IMR-90 (cell line): ENCODE measurements at regions not wholly inside any gene's neighbourhood (a gene's known extent, or its start where the extent isn't known, plus 50 kb on each side); places are given as distances from the start of the nearest gene placed in this dataset.
"Not testable (repeated sequence)": the region's sequence is repeated elsewhere in the genome, so short reads cannot be mapped to it uniquely, and the experiment has no call there.

Experiments
- BHLHE40 ChIP-seq: fragments of 150-350 bp; IDR thresholded peaks from 2 replicates; pipeline ENCODE4 v1.6.1; 2016; ENCODE audit warnings: mild to moderate bottlenecking, low read depth, low read length
- MAFK ChIP-seq: IDR thresholded peaks from 2 replicates; pipeline ENCODE4 v1.6.1; 2012; ENCODE audit warnings: low read depth, low read length, improper control_type of control experiment
- POLR2A ChIP-seq: IDR thresholded peaks from 2 replicates; pipeline ENCODE4 v1.6.1; 2012; ENCODE audit warnings: mild to moderate bottlenecking, low read depth, low read length
- RCOR1 ChIP-seq: IDR thresholded peaks from 2 replicates; pipeline ENCODE4 v1.6.1; 2012; ENCODE audit warnings: mild to moderate bottlenecking, low read length, improper control_type of control experiment; ENCODE audit not compliant: insufficient replicate concordance
- RFX5 ChIP-seq: IDR thresholded peaks from 2 replicates; pipeline ENCODE4 v1.8.0; 2012; ENCODE audit warnings: low read depth, mild to moderate bottlenecking, low read length, moderate library complexity
- SMC3 ChIP-seq: fragments of 150-350 bp; IDR thresholded peaks from 2 replicates; pipeline ENCODE4 v1.6.1; 2016; ENCODE audit warnings: low read depth, mild to moderate bottlenecking, antibody characterized with exemption, low read length, moderate library complexity
- TF ChIP-seq, protein P1 (sequence below): fragments of 150-350 bp; IDR thresholded peaks from 2 replicates; pipeline ENCODE4 v1.6.1; 2017; ENCODE audit warnings: mild to moderate bottlenecking, antibody characterized with exemption, low read length, low read depth
- TF ChIP-seq, protein P2 (sequence below): conservative IDR thresholded peaks from 2 replicates; pipeline ENCODE4 v1.5.1; 2012; ENCODE audit warnings: mild to moderate bottlenecking, low read depth, low read length, improper control_type of control experiment

DNA sequence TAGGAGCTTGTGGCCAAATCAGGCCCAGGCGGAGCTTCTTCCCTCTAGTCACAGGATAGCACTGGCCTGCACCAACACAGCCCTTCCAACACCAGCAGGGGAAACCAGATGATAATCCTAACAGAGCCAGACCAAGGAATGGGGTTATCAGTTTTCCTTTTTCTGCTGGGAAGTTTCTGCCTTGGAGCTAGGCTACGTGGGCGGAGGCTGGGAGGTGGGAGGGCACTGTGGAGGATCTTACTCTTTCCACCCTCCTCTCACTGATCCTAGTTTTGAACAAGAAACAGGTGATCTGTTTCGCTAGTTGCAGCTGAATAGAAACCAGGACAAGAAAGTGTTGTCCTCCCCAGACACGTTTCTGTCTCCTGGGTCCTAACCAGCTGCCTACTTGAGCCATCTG, 1687.3 kb upstream of the DEFB115 start:
- TF ChIP-seq SMC3, POLR2A, RFX5, BHLHE40, RCOR1, MAFK: not testable (repeated sequence)
- TF ChIP-seq, protein P1, sequence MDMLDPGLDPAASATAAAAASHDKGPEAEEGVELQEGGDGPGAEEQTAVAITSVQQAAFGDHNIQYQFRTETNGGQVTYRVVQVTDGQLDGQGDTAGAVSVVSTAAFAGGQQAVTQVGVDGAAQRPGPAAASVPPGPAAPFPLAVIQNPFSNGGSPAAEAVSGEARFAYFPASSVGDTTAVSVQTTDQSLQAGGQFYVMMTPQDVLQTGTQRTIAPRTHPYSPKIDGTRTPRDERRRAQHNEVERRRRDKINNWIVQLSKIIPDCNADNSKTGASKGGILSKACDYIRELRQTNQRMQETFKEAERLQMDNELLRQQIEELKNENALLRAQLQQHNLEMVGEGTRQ: not testable (repeated sequence)
- TF ChIP-seq, protein P2, sequence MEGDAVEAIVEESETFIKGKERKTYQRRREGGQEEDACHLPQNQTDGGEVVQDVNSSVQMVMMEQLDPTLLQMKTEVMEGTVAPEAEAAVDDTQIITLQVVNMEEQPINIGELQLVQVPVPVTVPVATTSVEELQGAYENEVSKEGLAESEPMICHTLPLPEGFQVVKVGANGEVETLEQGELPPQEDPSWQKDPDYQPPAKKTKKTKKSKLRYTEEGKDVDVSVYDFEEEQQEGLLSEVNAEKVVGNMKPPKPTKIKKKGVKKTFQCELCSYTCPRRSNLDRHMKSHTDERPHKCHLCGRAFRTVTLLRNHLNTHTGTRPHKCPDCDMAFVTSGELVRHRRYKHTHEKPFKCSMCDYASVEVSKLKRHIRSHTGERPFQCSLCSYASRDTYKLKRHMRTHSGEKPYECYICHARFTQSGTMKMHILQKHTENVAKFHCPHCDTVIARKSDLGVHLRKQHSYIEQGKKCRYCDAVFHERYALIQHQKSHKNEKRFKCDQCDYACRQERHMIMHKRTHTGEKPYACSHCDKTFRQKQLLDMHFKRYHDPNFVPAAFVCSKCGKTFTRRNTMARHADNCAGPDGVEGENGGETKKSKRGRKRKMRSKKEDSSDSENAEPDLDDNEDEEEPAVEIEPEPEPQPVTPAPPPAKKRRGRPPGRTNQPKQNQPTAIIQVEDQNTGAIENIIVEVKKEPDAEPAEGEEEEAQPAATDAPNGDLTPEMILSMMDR: not testable (repeated sequence)
